Gastrocnemius medialis (tissue), 4 donors: ENCODE measurements at regions not wholly inside any gene's neighbourhood (a gene's known extent, or its start where the extent isn't known, plus 50 kb on each side); places are given as distances from the start of the nearest gene placed in this dataset.

Source experiments
- CTCF ChIP-seq, 5 experiments: fragments of 450-650 bp in 3 of 5; fragments of 200-600 bp in 2 of 5; sonication (generic) in 2 of 5; IDR thresholded peaks in 4 of 5; conservative IDR thresholded peaks in 1 of 5; 1 replicate in 4 of 5; 2 replicates in 1 of 5; pipeline ENCODE4 v1.5.1; 2016 to 2019; ENCODE audit warnings: antibody characterized with exemption in 5 of 5, mild to moderate bottlenecking in 3 of 5, moderate library complexity in 3 of 5
- POLR2A ChIP-seq, 2 donors: fragments of 450-650 bp; IDR thresholded peaks; one replicate each; pipeline ENCODE4 v1.6.1; 2017; ENCODE audit warnings: antibody characterized with exemption in 2 of 2, mild to moderate bottlenecking in 2 of 2, moderate library complexity in 2 of 2

GRCh38 chr7:97317575-97317974, 200.1 kb downstream of the SDHAF3 start:
- TF ChIP-seq CTCF (IDR thresholded peaks at IDR 0.05 in 4 of 5, conservative IDR thresholded peaks at IDR 0.05 in 1 of 5) (no peak), POLR2A (IDR thresholded peaks at IDR 0.05) (no peak)
